Activated naive CD4-positive, alpha-beta T cell treated with anti-CD3 and anti-CD28 coated beads, Interleukin-2, amount 50 U/mL, for 24 hours (primary cell): ENCODE measurements at regions not wholly inside any gene's neighbourhood (a gene's known extent, or its start where the extent isn't known, plus 50 kb on each side); places are given as distances from the start of the nearest gene placed in this dataset.

Experiments used
- H3K27ac Mint-ChIP-seq: one replicate; pipeline ENCODE4 v1.8.0; 2021; ENCODE audit warnings: mild to moderate bottlenecking, mixed read lengths
- H3K27me3 Mint-ChIP-seq: one replicate; pipeline ENCODE4 v1.8.0; 2021; ENCODE audit warnings: mixed read lengths
- H3K36me3 Mint-ChIP-seq: one replicate; pipeline ENCODE4 v1.8.0; 2021; ENCODE audit warnings: mixed read lengths
- H3K4me1 Mint-ChIP-seq: one replicate; pipeline ENCODE4 v1.8.0; 2021; ENCODE audit warnings: mixed read lengths
- H3K4me3 Mint-ChIP-seq: one replicate; pipeline ENCODE4 v1.8.0; 2021; ENCODE audit warnings: mild to moderate bottlenecking, mixed read lengths
- H3K9me3 Mint-ChIP-seq: one replicate; pipeline ENCODE4 v1.8.0; 2021; ENCODE audit warnings: mixed read lengths

DNA sequence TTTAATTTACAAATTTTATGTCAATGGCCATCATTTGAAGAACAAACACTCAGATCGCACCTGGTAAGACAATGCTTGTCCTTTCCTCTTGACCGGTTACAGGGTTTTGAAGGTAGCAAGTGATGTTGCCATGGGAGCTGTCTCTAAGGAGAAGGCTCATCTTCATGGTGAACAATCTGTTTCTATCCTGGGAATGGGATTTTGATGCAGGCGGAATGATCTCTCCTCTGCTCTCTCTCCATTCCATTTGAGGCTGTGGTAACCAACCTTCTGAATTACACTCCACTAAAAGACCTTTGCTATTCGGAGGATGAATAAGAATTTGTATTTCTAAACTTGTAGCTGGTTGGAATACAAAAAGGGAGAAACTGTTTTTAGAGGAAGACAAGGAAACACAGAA is 57.9 kb upstream of the SLC5A9 start:
- H3K9me3 Mint-ChIP-seq = no peaks in the 10 kb centered on the region
- no peak overlapping the region for H3K4me3 Mint-ChIP-seq
- H3K36me3 Mint-ChIP-seq = no peaks in the 10 kb centered on the region
- peaks cover 12% of the 10 kb centered on the region for H3K27me3 Mint-ChIP-seq
- H3K27ac Mint-ChIP-seq = no peak overlapping the region
- H3K4me1 Mint-ChIP-seq = no peaks in the 10 kb centered on the region

DNA sequence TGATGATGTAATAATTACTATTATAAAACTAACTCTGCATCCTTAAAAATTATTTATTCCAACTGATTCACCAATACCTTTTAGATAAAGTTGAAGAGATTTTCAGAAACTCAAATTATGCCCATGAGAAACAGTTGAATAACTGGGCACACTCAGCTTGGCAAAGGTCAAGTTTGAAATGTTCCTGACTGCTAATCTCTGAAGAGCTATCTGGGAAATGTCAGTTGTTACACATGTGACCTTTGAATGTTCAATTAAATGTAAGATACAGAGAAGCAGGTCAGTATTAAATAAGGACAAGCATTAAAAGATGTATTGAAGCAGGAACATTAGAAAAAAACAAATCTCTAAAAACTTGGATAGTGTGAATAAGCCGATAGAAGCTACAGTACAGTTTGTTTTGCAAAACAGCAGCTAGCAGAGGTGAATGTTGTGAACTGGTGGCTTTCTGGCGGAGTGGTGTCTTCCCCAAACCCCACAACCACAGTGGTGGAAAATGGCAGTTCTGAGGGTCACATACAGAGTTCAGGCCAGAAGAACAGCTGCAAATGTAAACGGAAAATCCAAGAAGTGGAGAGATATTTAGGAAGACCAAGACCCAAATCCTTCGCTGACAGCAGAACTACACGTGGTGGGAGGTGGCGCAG is 61.9 kb upstream of the SLC5A9 start:
- H3K27ac Mint-ChIP-seq = no peak overlapping the region
- no peaks in the 10 kb centered on the region for H3K9me3 Mint-ChIP-seq
- no peaks in the 10 kb centered on the region for H3K4me1 Mint-ChIP-seq
- H3K27me3 Mint-ChIP-seq = peaks cover 9% of the 10 kb centered on the region
- no peak overlapping the region for H3K4me3 Mint-ChIP-seq
- H3K36me3 Mint-ChIP-seq = no peaks in the 10 kb centered on the region

DNA sequence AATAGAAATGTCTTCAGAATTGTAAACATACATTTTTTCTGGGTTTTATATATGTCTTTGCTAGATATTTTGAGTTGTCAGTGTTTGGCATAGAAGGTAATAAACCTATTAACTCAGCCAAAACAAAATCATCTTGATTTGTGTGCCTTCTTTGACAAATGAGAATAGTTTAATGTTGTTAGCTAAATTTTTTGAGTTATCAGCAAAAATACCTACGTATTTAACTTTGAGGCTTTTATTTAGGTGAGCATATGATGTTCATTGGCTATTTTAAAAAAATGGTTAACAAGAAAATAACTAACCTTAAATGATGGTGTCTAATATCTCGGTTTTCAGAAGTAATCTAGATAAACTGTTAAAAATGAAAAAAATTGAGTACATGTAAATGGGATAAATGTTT is 83.2 kb upstream of the SLC5A9 start:
- H3K4me3 Mint-ChIP-seq = no peak overlapping the region
- no peaks in the 10 kb centered on the region for H3K4me1 Mint-ChIP-seq
- H3K27ac Mint-ChIP-seq = no peak overlapping the region
- H3K27me3 Mint-ChIP-seq = peaks cover 20% of the 10 kb centered on the region
- no peaks in the 10 kb centered on the region for H3K36me3 Mint-ChIP-seq
- H3K9me3 Mint-ChIP-seq = no peaks in the 10 kb centered on the region

DNA sequence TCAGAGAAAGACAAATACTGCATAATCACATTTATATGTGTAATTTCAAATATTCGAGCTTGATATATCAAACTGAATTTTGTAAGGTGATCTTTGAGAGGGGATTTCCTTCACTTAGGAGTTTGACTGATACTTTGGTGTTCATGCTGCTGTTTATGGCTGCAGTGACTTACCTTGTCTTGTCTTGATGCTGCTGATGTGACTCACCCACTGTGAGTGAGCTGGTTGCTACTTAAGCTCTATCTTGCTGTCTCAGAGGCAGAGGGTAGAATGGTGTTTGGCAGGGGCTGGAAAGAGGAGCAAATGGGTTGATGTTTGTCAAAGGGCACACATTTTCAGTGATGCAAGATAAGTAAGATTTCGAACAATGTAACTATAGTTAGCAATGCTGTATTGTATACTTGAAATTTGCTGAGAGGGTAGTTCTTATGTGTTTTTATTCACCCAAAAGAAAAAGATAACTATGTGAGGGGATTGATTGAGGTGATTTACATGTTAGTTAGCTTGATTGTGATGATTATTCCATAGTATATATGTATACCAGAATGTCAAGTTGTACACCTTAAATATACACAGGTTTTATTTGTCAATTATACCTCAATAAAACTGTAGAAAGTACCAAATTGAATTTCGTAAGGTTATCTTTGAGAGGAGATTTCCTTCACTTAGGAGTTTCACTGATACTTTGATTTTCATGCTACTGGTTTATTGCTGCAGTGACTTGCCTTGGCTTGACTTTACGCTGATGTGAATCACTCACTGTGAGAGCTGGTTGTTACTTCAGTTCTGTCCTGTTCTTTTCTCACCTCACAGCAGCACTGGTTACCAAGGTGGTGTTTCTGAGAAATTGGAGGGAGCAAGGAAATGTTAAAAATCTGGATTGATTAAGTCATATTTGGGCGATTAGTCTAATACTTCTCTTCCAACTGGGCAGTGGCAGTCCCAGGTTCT is 94.5 kb upstream of the SLC5A9 start:
- Mint-ChIP-seq H3K36me3 (no peaks in the 10 kb centered on the region), H3K9me3 (no peaks in the 10 kb centered on the region), H3K27me3 (peaks cover 18% of the 10 kb centered on the region), H3K4me3 (no peak overlapping the region), H3K27ac (no peak overlapping the region), H3K4me1 (no peaks in the 10 kb centered on the region)

DNA sequence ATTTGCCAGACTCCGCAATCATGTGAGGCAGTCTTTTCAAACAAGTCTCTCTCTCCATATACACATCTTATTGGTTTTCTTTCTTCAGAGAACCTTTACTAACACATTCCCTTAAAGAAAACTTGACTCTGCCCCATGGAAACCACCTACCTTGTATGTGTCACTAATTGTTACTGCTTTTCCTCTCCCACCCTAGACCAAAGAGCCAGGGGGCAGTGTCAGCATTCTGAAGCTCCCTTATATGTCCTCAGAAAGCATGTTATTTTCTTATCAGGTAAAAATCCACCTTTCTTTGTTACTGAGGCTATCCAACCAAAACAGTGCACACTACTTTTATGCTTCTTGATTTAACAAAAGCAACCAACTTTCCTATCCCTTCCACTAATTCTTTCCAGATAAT is 98.9 kb upstream of the SLC5A9 start:
- Mint-ChIP-seq H3K4me1 (no peaks in the 10 kb centered on the region), H3K9me3 (no peaks in the 10 kb centered on the region), H3K4me3 (no peak overlapping the region), H3K36me3 (no peaks in the 10 kb centered on the region), H3K27me3 (peaks cover 28% of the 10 kb centered on the region), H3K27ac (no peak overlapping the region)

DNA sequence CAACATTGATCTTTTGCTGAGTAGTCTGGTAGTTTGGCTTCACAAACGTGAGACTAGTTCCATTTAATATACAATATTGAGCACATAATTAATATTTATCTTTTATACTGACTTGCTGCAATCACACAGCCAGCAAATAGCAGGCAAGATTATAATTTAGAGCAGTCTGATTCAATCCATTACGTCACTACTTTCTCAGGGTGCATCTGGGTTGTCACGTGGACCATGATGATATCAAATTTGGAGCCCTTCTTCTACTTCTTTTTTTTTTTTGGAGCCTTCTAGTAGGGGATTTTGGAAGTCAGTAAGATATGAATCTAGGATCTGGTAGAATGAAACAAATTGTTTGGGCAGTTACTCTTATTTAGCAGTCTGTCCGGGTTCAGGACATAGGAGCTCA is 100.6 kb upstream of the SLC5A9 start:
- Mint-ChIP-seq H3K27ac (no peak overlapping the region), H3K4me1 (no peaks in the 10 kb centered on the region)

DNA sequence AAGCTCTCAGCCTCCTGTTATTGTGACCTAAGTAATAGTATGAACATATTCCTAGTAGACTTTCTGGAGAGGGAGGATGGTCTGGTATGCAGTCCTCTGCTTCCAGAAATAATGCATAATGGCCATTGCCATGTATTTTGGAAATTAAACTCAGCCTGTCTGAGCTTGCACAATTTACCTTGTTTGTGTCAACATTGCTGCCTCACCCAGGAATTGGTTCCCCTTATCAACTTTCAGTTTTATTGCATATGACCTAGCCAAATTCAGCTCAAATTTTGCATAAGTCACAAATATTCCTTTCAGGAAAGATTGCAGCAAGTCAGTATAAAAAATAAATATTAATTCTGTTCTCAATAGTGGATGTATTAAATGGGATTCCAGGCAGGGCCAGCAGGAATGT is 101.9 kb upstream of the SLC5A9 start:
- no peaks in the 10 kb centered on the region for H3K4me1 Mint-ChIP-seq
- no peak overlapping the region for H3K27ac Mint-ChIP-seq
- H3K36me3 Mint-ChIP-seq = no peaks in the 10 kb centered on the region
- peaks cover 30% of the 10 kb centered on the region for H3K27me3 Mint-ChIP-seq
- no peaks in the 10 kb centered on the region for H3K9me3 Mint-ChIP-seq
- H3K4me3 Mint-ChIP-seq = no peak overlapping the region

More for the DNA sequence above, 100.6 kb upstream of the SLC5A9 start:
- H3K36me3 Mint-ChIP-seq = no peaks in the 10 kb centered on the region
- peaks cover 28% of the 10 kb centered on the region for H3K27me3 Mint-ChIP-seq
- no peaks in the 10 kb centered on the region for H3K9me3 Mint-ChIP-seq
- H3K4me3 Mint-ChIP-seq = no peak overlapping the region

DNA sequence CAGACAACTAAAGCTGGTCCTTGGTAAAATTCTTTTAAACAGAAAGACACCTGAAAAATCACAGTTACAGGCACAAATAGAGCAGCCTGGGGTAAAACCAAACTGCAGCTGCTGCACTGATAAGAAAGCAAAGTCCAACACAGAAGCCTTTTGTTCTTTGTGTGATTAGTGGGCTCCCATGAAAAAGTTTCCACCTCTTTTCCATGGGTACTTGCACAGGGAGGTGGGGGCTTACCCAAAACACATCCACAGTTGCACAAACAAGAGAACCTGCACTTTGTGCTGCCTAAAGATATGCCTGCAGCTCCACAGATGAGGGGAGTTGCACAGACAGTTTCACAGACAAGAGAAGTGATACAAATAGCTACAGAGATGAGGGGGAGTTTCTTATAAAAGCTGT is 106.7 kb upstream of the SLC5A9 start:
- Mint-ChIP-seq H3K4me1 (no peaks in the 10 kb centered on the region), H3K4me3 (no peak overlapping the region), H3K9me3 (no peaks in the 10 kb centered on the region), H3K27ac (no peak overlapping the region), H3K36me3 (no peaks in the 10 kb centered on the region), H3K27me3 (peaks cover 17% of the 10 kb centered on the region)

DNA sequence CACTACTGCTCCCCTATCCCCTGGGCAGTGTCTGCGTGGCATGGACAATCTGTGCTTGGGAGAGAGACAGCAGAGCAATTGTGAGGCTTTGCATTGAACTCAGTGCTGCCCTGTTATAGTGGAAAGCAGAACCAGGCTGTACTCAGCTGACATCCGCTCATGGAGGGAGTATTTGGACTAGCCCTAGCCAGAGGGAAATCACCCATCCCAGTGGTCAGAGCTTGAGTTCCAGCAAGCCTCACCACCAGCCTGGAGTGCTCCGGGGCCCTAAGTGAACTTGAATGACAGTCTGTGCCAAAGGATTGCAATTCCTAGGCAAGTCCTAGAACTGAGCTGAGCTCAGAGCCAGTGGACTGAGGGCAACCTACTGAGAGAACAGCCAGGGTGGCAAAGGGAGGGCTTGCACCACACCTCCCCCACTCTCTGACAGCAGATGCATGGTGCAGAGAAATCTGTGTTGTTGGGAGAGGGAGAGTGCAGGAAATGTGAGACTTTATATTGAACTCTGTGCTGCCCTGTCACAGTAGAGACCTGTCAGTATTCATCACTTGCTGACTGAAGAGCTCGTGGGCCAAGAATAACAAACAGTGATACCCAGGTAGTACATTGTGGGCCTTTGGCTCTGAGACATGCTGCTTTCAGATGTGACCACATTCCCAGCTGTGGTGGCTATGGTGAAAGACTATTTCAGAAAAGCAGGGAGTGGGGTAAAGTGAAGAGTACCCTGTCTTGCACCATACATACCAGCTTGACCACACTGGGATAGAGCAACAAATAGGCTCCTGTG is 107.7 kb upstream of the SLC5A9 start:
- Mint-ChIP-seq H3K27me3 (peaks cover 12% of the 10 kb centered on the region), H3K4me3 (no peak overlapping the region), H3K27ac (no peak overlapping the region), H3K36me3 (no peaks in the 10 kb centered on the region), H3K9me3 (no peaks in the 10 kb centered on the region), H3K4me1 (no peaks in the 10 kb centered on the region)

DNA sequence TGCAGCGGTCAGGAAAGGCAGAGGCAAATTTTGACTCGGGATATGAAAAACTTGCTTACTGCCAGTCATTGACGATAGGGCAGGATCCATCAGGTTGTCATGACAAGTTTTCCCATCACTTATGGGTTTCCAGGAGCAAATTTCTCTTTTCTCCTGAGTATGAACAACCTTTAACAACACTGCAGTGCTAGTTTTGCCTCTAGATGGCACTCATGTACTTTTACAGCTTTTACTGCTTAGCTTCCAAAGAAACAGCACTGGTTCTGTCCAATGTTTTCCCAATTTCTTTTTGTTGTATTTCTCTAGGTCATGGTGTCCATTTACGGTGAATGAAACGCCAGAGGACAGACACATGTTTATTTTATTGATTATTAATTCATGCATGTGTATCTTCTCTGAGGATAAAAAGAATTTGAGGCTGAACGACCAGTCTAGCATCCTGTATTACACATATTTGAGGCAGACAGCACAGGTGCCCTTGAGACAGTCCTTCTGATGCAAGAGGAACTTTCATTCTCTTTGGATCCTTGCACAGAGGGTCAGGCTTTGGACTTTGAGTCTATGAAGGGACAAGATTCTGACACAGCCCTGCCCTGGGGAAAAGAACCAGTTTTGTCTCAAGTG is 112.3 kb upstream of the TRABD2B start:
- H3K27ac Mint-ChIP-seq = no peak overlapping the region
- H3K4me3 Mint-ChIP-seq = no peak overlapping the region
- H3K36me3 Mint-ChIP-seq = no peaks in the 10 kb centered on the region
- H3K9me3 Mint-ChIP-seq = no peaks in the 10 kb centered on the region
- H3K27me3 Mint-ChIP-seq = peaks cover 10% of the 10 kb centered on the region
- H3K4me1 Mint-ChIP-seq = no peaks in the 10 kb centered on the region

DNA sequence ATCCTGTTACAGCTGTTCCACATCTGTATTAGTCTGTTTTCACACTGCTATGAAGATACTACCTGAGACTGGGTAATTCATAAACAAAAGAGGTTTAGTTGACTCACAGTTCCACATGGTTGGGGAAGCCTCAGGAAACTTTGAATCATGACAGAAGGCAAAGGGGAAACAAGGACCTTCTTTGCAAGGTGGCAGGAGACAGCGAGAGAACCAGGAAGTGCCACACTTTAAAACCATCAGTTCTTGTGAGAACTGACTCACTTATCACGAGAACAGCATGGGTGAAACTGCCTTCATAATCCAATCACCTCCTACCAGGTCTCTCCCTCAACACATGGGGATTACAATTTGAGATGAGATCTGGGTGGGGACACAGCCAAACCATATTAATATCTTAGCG is 110.3 kb upstream of the TRABD2B start:
- Mint-ChIP-seq H3K36me3 (no peaks in the 10 kb centered on the region), H3K4me3 (no peak overlapping the region), H3K27ac (no peak overlapping the region), H3K9me3 (no peaks in the 10 kb centered on the region), H3K4me1 (no peaks in the 10 kb centered on the region), H3K27me3 (peaks cover 5% of the 10 kb centered on the region)

DNA sequence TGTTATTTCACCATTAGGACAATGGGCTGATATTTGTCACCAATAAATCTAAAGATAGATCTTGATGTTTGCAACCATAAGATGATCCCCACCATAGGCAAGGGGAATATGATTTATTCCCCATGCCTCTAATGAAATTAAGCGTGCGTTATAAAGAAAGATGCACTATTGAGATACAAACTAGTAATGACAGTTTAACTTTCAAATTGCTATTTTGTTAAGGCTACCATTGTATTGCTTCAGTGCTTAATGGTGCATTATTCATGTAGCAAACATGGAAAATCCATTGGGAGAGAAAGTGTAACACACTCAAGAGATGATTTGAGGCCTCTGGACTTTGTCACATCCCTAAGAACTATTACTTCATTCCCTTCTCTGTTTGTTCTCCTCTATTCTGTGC is 108.9 kb upstream of the TRABD2B start:
- no peak overlapping the region for H3K27ac Mint-ChIP-seq
- no peaks in the 10 kb centered on the region for H3K4me1 Mint-ChIP-seq
- no peaks in the 10 kb centered on the region for H3K36me3 Mint-ChIP-seq
- no peaks in the 10 kb centered on the region for H3K9me3 Mint-ChIP-seq
- H3K27me3 Mint-ChIP-seq = peaks cover 3% of the 10 kb centered on the region
- H3K4me3 Mint-ChIP-seq = no peak overlapping the region

DNA sequence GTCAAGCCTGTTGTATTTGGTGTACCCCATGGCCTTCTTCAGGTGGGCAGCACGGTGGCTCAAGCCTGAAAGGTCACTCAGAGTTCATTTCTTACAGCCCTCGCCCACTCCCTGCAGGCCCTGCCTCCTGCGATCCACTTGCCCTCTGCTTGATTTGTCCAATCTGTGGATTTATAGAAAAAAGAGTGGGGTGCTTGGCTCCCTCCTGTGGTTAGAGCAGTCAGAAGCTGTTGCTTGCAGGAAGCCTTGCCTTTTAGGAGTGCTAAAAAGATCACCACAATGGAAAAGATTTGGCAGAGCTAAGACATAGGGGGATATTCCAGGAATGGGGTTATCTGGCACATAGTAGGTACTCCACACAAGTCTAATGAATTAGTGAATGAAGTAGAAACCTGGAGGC is 108.0 kb upstream of the TRABD2B start:
- H3K27me3 Mint-ChIP-seq = peaks cover 4% of the 10 kb centered on the region
- H3K36me3 Mint-ChIP-seq = no peaks in the 10 kb centered on the region
- no peak overlapping the region for H3K27ac Mint-ChIP-seq
- no peaks in the 10 kb centered on the region for H3K4me1 Mint-ChIP-seq
- H3K4me3 Mint-ChIP-seq = no peak overlapping the region
- H3K9me3 Mint-ChIP-seq = no peaks in the 10 kb centered on the region

DNA sequence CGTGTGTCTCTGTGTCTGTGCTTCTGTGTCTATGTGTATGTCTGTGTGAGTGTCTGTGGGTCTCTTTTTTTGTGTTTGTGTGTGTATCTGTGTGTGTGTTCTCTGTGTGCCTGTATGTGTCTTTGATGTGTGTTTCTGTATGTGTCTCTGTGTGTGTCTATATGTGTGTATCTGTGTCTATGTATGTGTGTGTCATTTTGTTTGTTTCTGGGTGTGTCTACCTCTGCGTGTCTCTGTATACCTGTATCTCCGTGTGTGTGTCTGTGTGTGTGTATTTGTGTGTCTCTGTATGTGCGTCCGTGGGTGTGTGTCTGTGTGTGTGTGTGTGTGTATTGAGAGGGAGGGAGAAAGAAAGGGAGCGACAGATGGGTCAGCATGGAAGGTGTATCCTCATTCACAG is 106.3 kb upstream of the TRABD2B start:
- no peaks in the 10 kb centered on the region for H3K9me3 Mint-ChIP-seq
- no peaks in the 10 kb centered on the region for H3K36me3 Mint-ChIP-seq
- H3K4me1 Mint-ChIP-seq = no peaks in the 10 kb centered on the region
- peaks cover 10% of the 10 kb centered on the region for H3K27me3 Mint-ChIP-seq
- H3K27ac Mint-ChIP-seq = no peak overlapping the region
- H3K4me3 Mint-ChIP-seq = no peak overlapping the region

DNA sequence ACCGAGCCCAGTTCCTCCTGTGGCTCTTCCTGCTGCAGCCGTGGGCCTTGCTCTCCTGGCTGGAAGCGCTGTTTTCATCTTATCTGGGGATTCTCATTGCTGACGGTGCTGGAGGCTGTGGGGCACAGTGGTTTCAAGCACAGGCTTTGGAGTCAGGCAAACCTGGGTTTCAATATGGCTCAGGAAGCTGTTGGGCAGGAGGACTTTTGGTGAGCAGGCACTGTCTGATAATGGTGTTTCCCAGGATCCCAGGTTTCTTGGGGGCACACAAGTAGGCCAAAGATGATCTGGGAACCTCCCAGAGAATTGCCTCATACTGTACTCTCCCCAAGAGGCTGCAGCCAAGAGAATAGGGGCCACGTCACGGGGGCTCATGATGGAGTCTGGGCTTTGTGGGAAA is 105.6 kb upstream of the TRABD2B start:
- Mint-ChIP-seq H3K27me3 (peaks cover 12% of the 10 kb centered on the region), H3K9me3 (no peaks in the 10 kb centered on the region), H3K4me3 (no peak overlapping the region), H3K4me1 (no peaks in the 10 kb centered on the region), H3K27ac (no peak overlapping the region), H3K36me3 (no peaks in the 10 kb centered on the region)
